ENCODE measurements at regions not wholly inside any gene's neighbourhood (a gene's known extent, or its start where the extent isn't known, plus 50 kb on each side); places are given as distances from the start of the nearest gene placed in this dataset.

DNA sequence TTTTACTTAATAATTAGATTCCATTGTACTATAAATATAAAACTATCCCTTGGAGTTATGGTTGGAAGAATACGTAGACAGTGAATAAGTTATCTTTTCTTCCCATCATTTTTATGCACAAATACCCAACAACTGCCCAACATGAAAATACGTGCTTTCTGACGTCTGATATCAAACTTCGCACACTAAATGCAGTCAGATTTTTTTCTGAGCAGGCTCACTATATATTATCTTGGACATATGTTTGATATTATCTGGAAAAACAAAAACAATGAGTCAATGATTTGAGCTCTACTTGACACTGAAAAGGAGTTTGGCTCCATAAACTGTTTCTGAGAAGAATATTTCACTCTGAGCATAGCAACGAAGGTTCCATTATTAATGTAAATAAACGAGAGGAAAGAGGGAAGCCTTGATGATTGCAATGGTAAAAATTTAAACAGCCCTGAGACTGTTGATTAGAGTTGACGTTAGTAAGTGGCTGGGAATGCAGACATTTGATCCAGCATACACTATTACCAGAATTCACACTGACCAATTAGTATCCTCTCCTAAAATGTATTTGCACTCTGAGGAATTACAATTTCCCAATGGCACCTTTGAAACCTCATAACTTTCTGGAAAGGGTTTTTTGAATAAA, 1090.0 kb downstream of the EPHA7 start:
- DNase-seq (ENCODE audit: low spot score), result no peak
- in situ Hi-C loops (cut with MboI; ENCODE audit: low pct_unique_long_range_greater_than_20kb, low sequenced_read_pairs, unreplicated experiment), result no loop called here

DNA sequence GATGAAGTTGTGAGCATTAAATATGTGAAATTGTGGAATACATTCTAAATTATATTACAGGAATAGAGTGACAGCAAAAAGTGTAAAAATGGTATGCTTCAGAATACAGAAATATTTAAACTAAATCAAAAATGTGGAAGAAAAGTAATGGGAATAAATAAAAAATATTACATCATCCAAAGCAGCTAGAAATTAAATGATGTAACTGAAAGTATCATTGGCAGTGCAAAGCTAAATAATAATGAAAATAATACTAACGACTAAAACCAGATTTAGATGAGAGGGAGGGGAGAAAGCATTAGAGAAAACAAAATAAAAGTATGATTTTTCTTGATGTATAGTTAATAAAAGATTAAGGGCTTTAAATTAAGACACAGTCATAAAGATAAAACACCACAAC, 1104.0 kb downstream of the EPHA7 start:
- in situ Hi-C loops (cut with MboI; ENCODE audit: low pct_unique_long_range_greater_than_20kb, low sequenced_read_pairs, unreplicated experiment), result no loop called here

More for the DNA sequence above, 1090.0 kb downstream of the EPHA7 start:
- TF ChIP-seq, protein P1, sequence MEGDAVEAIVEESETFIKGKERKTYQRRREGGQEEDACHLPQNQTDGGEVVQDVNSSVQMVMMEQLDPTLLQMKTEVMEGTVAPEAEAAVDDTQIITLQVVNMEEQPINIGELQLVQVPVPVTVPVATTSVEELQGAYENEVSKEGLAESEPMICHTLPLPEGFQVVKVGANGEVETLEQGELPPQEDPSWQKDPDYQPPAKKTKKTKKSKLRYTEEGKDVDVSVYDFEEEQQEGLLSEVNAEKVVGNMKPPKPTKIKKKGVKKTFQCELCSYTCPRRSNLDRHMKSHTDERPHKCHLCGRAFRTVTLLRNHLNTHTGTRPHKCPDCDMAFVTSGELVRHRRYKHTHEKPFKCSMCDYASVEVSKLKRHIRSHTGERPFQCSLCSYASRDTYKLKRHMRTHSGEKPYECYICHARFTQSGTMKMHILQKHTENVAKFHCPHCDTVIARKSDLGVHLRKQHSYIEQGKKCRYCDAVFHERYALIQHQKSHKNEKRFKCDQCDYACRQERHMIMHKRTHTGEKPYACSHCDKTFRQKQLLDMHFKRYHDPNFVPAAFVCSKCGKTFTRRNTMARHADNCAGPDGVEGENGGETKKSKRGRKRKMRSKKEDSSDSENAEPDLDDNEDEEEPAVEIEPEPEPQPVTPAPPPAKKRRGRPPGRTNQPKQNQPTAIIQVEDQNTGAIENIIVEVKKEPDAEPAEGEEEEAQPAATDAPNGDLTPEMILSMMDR (IDR thresholded peaks at IDR 0.05; ENCODE audit: extremely low read depth, insufficient read depth, missing control alignments), result no peak

DNA sequence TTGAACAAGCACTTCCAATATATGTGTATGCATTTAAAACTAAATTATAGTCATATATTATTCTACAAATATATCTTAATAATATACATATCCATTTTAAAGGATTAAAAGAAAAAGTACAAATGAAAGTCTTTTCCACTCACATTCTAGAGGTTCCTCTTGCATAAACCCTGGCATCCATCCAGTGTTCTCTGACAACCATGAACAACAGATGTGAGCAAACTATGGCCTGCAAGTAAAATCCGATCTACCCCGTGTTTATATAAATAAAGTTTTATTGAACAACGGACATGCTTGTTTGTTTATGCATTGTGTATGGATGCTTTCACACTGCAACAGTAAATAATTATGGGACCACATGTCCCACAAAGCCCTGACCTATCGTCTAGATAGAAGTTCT, 1122.3 kb downstream of the EPHA7 start:
- TF ChIP-seq, protein P1 (IDR thresholded peaks at IDR 0.05; ENCODE audit: extremely low read depth, insufficient read depth, missing control alignments), result no peak
- no peak for DNase-seq (ENCODE audit: low spot score)
- in situ Hi-C loops (cut with MboI; ENCODE audit: low pct_unique_long_range_greater_than_20kb, low sequenced_read_pairs, unreplicated experiment), result no loop called here

More for the DNA sequence above, 1104.0 kb downstream of the EPHA7 start:
- DNase-seq (ENCODE audit: low spot score), result no peak
- TF ChIP-seq, protein P1 (IDR thresholded peaks at IDR 0.05; ENCODE audit: extremely low read depth, insufficient read depth, missing control alignments), result no peak

DNA sequence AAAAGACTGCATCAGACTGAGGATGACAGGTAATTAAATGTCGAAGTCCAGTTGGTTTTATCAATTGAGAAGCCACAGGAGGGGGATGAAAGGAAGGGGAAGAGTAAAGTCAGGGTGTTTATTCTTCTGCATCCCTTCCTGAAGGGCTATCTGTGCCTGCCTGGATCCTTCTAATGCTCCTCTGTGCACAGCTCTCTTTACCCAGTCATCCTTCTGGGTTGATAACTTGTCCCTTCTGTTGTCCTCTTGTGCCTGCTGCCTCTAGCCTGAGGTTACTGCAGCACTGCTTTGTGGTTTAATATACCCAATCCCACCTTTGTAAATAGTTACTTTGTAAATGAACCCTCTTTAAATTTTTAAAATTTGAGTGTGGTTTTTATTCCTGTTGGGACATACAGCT, 1127.3 kb downstream of the EPHA7 start:
- DNase-seq (ENCODE audit: low spot score), result no peak
- TF ChIP-seq, protein P1 (IDR thresholded peaks at IDR 0.05; ENCODE audit: extremely low read depth, insufficient read depth, missing control alignments), result no peak
- in situ Hi-C loops (cut with MboI; ENCODE audit: low pct_unique_long_range_greater_than_20kb, low sequenced_read_pairs, unreplicated experiment), result no loop called here

DNA sequence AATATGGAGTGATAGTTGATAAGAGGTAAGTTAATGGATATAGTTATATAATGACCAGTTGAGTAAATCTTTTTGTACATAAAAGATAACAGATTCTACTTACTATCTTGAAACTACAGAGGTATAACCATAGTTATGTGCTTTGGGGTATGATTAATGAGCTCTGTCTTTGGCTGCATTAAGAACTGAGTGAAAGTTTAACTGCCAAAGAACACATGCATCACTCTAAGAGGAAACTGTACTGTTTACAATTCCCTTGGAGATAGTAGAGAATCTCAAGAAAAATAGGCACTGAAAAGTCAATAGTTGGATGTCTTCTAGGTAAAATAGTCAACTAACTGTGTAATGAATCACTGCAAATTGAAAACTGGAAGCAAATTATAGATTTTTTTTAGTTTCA, 1129.5 kb downstream of the EPHA7 start:
- in situ Hi-C loops (cut with MboI; ENCODE audit: low pct_unique_long_range_greater_than_20kb, low sequenced_read_pairs, unreplicated experiment), result no loop called here
- TF ChIP-seq, protein P1 (IDR thresholded peaks at IDR 0.05; ENCODE audit: extremely low read depth, insufficient read depth, missing control alignments), result no peak
- DNase-seq (ENCODE audit: low spot score), result no peak

DNA sequence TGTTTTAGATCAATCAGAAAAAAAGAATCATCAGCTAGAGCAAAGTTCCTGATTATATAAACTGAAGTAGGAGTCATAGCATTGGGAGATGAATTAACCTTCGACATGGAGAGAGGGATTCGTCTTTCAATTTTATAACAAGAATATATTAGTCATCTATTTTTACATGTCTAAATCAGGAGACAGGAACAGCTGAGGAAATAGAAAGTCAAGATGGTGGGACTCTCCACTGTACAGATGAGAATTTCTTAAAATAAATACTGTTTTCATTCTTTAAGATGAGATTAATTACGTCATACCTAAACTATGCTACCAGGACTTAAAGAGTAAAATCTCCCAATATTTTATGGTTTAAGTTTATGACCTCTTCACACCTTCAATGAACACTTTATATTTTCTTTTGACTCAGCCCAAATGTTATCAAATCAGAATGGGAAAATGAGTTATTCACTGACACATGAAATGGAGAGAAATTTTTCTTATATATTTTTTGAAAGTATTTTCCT, 1137.7 kb downstream of the EPHA7 start:
- DNase-seq (ENCODE audit: low spot score), result no peak
- in situ Hi-C loops (cut with MboI; ENCODE audit: low pct_unique_long_range_greater_than_20kb, low sequenced_read_pairs, unreplicated experiment), result no loop called here
- TF ChIP-seq, protein P1 (IDR thresholded peaks at IDR 0.05; ENCODE audit: extremely low read depth, insufficient read depth, missing control alignments), result no peak

Measured in GM13977 (cell line).